ENCODE measurements at regions not wholly inside any gene's neighbourhood (a gene's known extent, or its start where the extent isn't known, plus 50 kb on each side); places are given as distances from the start of the nearest gene placed in this dataset.

DNA sequence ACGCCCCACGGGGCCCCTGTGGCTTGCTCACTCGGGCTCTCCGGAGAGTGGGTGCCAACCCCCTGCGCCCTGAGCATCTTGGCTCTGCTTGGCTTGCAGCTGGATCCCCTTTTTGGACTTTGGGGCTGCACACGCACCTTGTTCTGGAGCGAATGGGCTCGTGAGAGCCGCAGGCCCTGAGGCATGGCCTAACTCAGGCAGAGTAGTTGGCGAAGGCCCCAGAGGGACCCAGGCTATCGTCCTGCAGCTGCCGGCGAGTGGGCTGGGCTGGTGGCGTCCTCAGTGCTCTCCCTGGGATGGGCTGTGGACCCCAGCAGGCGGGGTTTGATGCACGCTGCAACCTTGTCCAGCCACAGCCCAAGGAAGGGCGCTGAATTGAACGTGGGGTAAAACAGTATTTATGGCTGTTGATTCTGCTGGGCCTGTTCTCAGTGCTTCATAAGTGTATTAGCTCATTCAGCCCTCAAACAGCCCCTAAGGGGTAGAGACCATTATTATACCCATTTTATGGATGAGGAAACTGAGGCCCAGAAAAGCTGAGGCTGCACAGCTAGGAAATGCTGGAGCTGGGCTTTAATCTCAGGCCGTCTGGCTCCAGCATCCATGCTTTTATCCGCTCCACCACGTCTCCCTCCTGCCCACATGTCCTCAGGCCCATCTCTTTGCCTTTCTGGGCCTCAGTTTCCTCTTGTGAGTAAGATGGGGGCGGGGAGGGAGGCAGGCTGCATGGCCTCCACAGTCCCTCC lies 171.2 kb upstream of the CIBAR2 start:
- TF ChIP-seq, protein P1, sequence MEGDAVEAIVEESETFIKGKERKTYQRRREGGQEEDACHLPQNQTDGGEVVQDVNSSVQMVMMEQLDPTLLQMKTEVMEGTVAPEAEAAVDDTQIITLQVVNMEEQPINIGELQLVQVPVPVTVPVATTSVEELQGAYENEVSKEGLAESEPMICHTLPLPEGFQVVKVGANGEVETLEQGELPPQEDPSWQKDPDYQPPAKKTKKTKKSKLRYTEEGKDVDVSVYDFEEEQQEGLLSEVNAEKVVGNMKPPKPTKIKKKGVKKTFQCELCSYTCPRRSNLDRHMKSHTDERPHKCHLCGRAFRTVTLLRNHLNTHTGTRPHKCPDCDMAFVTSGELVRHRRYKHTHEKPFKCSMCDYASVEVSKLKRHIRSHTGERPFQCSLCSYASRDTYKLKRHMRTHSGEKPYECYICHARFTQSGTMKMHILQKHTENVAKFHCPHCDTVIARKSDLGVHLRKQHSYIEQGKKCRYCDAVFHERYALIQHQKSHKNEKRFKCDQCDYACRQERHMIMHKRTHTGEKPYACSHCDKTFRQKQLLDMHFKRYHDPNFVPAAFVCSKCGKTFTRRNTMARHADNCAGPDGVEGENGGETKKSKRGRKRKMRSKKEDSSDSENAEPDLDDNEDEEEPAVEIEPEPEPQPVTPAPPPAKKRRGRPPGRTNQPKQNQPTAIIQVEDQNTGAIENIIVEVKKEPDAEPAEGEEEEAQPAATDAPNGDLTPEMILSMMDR (IDR thresholded peaks at IDR 0.05), result no peak
- no peak for TF ChIP-seq POLR2A (IDR thresholded peaks at IDR 0.05)
- Histone ChIP-seq H3K27me3 (no peaks in the 10 kb centered on the region), H3K9me3 (replicated peaks in 1 of 3) (no peaks in the 10 kb centered on the region), H3K27ac (peak overlapping the region in 1 of 5 donors; percentile 94), H3K4me1 (replicated peaks in 1 of 2) (peaks cover 27 to 66% of the 10 kb centered on the region in 2 donors), H3K36me3 (replicated peaks in 1 of 2) (no peaks in the 10 kb centered on the region), H3K4me3 (no peak overlapping the region)
- DNase-seq, result no peak
- WGBS, 4 donors, result 91 to 96% (median 93%) methylated on average over 9 to 22 of the region's 22 CpGs
- intact Hi-C loops (cut with DNase I), result loop anchor here in 1 of 2 donors (10.0 kb wide), 1 partner anchor 331 kb away; the partner anchor contains the start of gene GSE1

DNA sequence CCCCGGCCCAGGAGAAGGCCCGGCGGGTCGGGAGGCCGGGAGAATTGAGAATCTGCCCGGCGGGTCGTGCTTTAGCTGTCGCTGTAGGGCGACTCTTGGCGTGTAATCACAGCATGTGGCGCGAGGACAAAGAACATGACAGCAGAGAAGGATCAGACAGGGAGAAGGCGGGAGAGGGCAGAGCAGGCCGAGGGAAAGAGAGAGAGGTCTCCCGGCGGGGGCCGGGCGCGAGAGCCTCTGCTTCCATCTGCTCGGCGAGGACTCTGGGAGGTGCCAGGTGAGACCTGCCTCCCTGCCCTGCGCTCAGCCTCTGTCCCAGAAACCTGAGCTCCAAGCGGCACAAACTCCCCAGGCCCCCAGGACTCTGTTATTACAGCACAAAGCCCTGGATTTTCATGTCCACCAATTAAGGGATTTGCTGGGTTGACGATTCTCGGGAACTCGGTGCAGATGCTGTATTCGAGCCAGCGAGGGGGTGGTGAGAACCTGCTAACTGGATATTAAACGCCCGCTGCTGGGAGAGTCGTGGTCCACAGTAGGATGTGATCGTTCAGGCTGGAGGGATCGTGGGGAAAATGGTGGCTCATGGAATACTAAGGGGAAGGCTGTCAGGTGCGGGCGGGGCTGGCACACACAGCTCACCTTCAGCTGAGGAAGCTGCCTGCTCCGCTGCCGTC lies 172.0 kb upstream of the CIBAR2 start:
- DNase-seq, result no peak
- TF ChIP-seq, protein P1 (IDR thresholded peaks at IDR 0.05), result no peak
- TF ChIP-seq POLR2A (IDR thresholded peaks at IDR 0.05), result no peak
- Histone ChIP-seq H3K27ac (peak overlapping the region in 1 of 5 donors; percentile 94), H3K27me3 (no peaks in the 10 kb centered on the region), H3K9me3 (replicated peaks in 1 of 3) (no peaks in the 10 kb centered on the region), H3K36me3 (replicated peaks in 1 of 2) (no peaks in the 10 kb centered on the region), H3K4me3 (no peak overlapping the region), H3K4me1 (replicated peaks in 1 of 2) (peaks cover 29 to 66% of the 10 kb centered on the region in 2 donors)
- WGBS, 4 donors, result 86 to 93% (median 89%) methylated on average over 35 to 38 of the region's 38 CpGs
- intact Hi-C loops (cut with DNase I), result loop anchor here in 1 of 2 donors (10.0 kb wide), 1 partner anchor 331 kb away; the partner anchor contains the start of gene GSE1

DNA sequence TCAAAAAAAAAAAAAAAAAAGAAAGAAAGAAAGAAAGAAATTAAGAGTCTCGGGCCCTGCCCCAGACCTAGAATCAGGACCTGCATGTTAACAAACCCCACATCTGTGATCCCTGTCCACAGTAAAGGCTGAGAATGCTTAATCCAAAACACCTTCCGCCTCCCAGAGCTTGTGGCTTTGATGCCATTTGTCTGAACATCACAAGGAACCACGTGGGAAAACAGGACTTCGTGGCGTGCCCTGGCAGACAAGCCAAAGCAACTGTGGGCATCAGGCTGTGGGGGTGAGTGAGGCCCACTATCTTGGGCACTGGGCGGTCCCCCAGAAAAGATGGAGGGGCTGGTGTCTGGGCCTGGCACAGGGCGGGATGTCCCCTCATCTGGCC lies 173.4 kb upstream of the CIBAR2 start:
- Histone ChIP-seq H3K4me1 (replicated peaks in 1 of 2) (peaks cover 30 to 66% of the 10 kb centered on the region in 2 donors), H3K27ac (peak overlapping the region; percentile 69 to 94 (median 90)), H3K27me3 (no peaks in the 10 kb centered on the region), H3K9me3 (replicated peaks in 1 of 3) (no peaks in the 10 kb centered on the region), H3K4me3 (no peak overlapping the region), H3K36me3 (replicated peaks in 1 of 2) (no peaks in the 10 kb centered on the region)
- WGBS, 4 donors, result 61 to 72% (median 70%) methylated on average over 6 to 7 of the region's 7 CpGs
- DNase-seq, result no peak
- TF ChIP-seq, protein P1 (IDR thresholded peaks at IDR 0.05), result no peak
- TF ChIP-seq POLR2A (IDR thresholded peaks at IDR 0.05), result no peak
- intact Hi-C loops (cut with DNase I), result loop anchor here in 1 of 2 donors (10.0 kb wide), 1 partner anchor 329 kb away; the partner anchor contains the start of gene GSE1

DNA sequence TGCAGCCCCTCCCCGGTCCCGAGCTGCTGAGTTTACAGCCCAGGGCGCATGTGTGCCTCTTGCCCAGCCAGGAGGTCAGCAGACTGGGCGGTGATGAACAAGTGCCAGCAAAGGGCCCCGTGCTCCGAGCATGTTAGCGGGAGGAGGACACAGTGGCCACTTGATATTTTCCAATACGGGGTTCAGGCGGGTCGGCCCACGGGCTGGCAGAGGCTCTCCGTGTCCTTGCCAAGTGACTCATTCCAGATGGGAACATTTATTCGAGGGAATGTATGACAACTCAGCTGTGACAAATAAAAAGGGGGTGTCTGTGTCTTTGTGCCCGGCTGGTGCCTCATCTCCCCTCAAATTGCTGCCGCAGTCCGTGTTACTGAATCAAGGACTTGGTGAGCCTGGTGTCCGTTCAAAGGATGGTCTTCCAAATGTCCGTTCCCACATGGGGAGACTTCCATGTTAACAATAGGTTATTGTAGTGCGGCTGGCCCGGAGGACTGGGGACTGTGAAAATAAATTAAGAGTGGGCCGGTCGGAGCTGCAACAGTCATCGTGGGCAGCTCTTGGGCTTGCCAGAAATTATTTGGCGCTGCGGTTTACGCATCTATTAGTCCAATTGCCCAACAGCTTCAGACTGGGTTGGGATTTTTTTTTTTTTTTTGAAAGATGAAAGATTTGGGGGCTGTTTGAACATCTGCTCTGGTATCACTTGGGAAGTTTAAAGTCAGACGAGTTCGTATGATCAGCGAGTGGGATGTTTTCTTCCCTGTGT lies 174.0 kb upstream of the CIBAR2 start:
- TF ChIP-seq, protein P1 (IDR thresholded peaks at IDR 0.05), result no peak
- TF ChIP-seq POLR2A (IDR thresholded peaks at IDR 0.05), result peak; percentile 46
- H3K4me3 ChIP-seq, result no peak overlapping the region

More for the DNA sequence above, 174.0 kb upstream of the CIBAR2 start:
- Histone ChIP-seq H3K9me3 (replicated peaks in 1 of 3) (no peaks in the 10 kb centered on the region), H3K27me3 (no peaks in the 10 kb centered on the region), H3K27ac (peak overlapping the region; percentile 69 to 94 (median 90)), H3K36me3 (replicated peaks in 1 of 2) (no peaks in the 10 kb centered on the region), H3K4me1 (replicated peaks in 1 of 2) (peaks cover 36 to 66% of the 10 kb centered on the region in 2 donors)
- 35 to 51% (median 42%) methylated on average over 17 to 29 of the region's 29 CpGs for WGBS, 4 donors
- intact Hi-C loops (cut with DNase I), result loop anchor here in 1 of 2 donors (10.0 kb wide), 1 partner anchor 329 kb away; the partner anchor contains the start of gene GSE1
- DNase-seq, result peak; percentile 86 to 97 (median 97)
